Sigmoid colon (tissue), 3 donors: ENCODE measurements at regions not wholly inside any gene's neighbourhood (a gene's known extent, or its start where the extent isn't known, plus 50 kb on each side); places are given as distances from the start of the nearest gene placed in this dataset.

Experiments
- CTCF ChIP-seq, 4 experiments: fragments of 450-650 bp in 3 of 4; fragments of 200-600 bp in 1 of 4; IDR thresholded peaks; one replicate each; pipeline ENCODE4 v1.5.1; 2016 to 2019; ENCODE audit warnings: antibody characterized with exemption in 4 of 4, mild to moderate bottlenecking in 3 of 4, moderate library complexity in 2 of 4
- POLR2A ChIP-seq, 2 donors: fragments of 450-650 bp; IDR thresholded peaks; one replicate each; pipeline ENCODE4 v1.6.1; 2016; ENCODE audit warnings: antibody characterized with exemption in 2 of 2, mild to moderate bottlenecking in 2 of 2, moderate library complexity in 2 of 2

- TF ChIP-seq POLR2A (IDR thresholded peaks at IDR 0.05) (no peak), CTCF (IDR thresholded peaks at IDR 0.05) (no peak)
These were observed 811.0 kb upstream of the GJE1 start for GRCh38 chr6:141321493-141322347.
